Ishikawa (cell line): ENCODE measurements at regions not wholly inside any gene's neighbourhood (a gene's known extent, or its start where the extent isn't known, plus 50 kb on each side); places are given as distances from the start of the nearest gene placed in this dataset.

Source experiments
- CEBPB ChIP-seq: IDR thresholded peaks from 2 replicates; pipeline ENCODE4 v1.6.1; 2012
- CREB1 ChIP-seq: IDR thresholded peaks from 2 replicates; pipeline ENCODE4 v1.6.1; 2012; ENCODE audit warnings: low read depth
- EGR1 ChIP-seq: IDR thresholded peaks from 2 replicates; pipeline ENCODE4 v1.6.1; 2012
- EP300 ChIP-seq: IDR thresholded peaks from 2 replicates; pipeline ENCODE4 v1.6.1; 2012; ENCODE audit warnings: borderline replicate concordance
- FOXM1 ChIP-seq: IDR thresholded peaks from 2 replicates; pipeline ENCODE4 v1.6.1; 2012; ENCODE audit warnings: low read depth, borderline replicate concordance
- NFIC ChIP-seq: IDR thresholded peaks from 2 replicates; pipeline ENCODE4 v1.6.1; 2012
- RAD21 ChIP-seq: IDR thresholded peaks from 2 replicates; pipeline ENCODE4 v1.6.1; 2012; ENCODE audit warnings: low read depth
- TAF1 ChIP-seq: IDR thresholded peaks from 2 replicates; pipeline ENCODE4 v1.6.1; 2012; ENCODE audit warnings: low read depth, mild to moderate bottlenecking
- TCF12 ChIP-seq: IDR thresholded peaks from 2 replicates; pipeline ENCODE4 v1.6.1; 2012; ENCODE audit warnings: low read depth
- TEAD4 ChIP-seq: IDR thresholded peaks from 2 replicates; pipeline ENCODE4 v1.6.1; 2012
- YY1 ChIP-seq: IDR thresholded peaks from 2 replicates; pipeline ENCODE4 v1.6.1; 2012; ENCODE audit warnings: low read depth
- ZBTB7A ChIP-seq: IDR thresholded peaks from 2 replicates; pipeline ENCODE4 v1.6.1; 2012; ENCODE audit warnings: low read depth
- TF ChIP-seq, protein P1 (sequence below): IDR thresholded peaks from 2 replicates; pipeline ENCODE4 v1.6.1; 2012
- TF ChIP-seq, protein P2 (sequence below): IDR thresholded peaks from 2 replicates; pipeline ENCODE4 v1.6.1; 2012
- TF ChIP-seq, protein P3 (sequence below): IDR thresholded peaks from 2 replicates; pipeline ENCODE4 v1.6.1; 2012; ENCODE audit warnings: low read depth, mild to moderate bottlenecking

DNA sequence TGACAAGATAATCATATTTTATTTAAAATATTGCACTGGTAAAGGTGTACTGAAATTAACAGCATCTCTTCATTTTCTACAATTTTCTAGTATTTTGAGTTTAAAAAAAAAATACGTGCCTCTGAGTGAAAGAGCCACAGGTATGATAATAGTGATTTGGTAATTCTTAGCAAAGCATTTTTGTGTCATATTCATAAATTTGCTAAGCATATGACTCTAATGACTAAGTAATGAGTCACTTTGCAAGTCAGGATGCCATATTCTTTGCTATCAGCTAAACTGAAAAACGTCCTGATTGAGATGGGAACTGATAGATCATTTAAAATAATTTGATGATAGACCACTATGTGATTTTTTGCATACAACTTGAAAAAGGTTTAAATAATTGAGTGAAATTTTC lies 136.1 kb upstream of the IRS2 start:
- TF ChIP-seq ZBTB7A, result no peak
- TF ChIP-seq, protein P1, sequence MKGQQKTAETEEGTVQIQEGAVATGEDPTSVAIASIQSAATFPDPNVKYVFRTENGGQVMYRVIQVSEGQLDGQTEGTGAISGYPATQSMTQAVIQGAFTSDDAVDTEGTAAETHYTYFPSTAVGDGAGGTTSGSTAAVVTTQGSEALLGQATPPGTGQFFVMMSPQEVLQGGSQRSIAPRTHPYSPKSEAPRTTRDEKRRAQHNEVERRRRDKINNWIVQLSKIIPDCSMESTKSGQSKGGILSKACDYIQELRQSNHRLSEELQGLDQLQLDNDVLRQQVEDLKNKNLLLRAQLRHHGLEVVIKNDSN, result no peak
- TF ChIP-seq YY1, result no peak
- TF ChIP-seq FOXM1, result no peak
- no peak for TF ChIP-seq EP300
- TF ChIP-seq TAF1, result no peak
- no peak for TF ChIP-seq TCF12

DNA sequence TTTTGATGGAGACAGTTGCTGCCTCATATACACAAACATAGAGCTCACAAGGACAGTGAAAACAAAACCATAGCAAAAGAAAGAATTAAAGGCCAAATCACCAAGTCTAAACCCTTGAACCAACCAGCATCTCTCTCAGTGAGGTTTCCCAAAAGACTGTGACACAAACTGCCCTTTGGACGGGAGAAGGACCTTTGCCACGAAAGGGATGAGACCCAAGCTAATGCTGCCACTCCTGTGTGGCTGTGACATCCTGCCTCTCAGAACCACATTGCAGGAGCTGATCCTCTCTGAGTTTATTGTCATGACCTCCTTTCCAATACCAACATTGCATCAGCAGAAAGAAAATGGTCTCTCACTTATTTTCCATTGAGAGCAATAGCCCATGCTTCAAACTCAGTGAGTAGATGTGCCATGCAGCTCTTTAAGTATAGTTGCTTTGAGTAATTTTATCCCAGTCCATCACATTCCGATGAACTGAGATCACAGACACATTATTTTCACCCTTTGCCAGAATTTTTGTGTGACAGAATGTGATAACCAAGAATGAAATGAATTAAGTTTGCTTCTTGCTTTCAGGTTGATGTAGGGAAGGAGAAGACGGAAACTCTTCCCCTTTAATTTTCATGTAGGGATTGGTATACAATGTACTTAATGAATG lies 133.5 kb upstream of the IRS2 start:
- no peak for TF ChIP-seq ZBTB7A
- TF ChIP-seq EGR1, result no peak

DNA sequence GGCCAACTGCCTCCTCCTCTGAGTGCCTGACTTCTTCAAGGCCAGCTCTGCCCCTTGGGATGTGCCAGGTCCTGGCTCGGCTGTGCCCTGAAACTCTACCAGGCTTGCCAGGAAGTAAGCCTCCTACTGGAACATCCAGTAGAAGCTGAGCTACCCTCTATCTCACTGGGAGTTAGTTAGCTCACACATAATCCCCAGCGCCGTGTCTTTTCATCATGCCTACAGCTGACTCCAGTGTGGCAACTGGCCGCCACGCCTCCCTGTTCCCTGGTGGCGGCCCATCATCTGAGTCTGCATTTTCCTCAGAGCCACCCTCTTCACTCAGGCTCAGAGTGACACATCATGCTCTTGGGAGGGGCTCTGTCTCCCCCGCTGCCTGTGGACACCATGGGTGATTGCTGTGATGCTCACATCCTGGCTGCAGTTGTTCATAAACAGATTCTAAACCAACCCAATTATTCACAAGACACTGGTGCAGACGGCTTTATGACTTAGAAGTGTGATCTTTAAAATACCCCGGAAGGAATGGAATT lies 131.9 kb upstream of the IRS2 start:
- TF ChIP-seq CREB1, result no peak
- TF ChIP-seq ZBTB7A, result no peak
- TF ChIP-seq NFIC, result no peak
- TF ChIP-seq, protein P2, sequence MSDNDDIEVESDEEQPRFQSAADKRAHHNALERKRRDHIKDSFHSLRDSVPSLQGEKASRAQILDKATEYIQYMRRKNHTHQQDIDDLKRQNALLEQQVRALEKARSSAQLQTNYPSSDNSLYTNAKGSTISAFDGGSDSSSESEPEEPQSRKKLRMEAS, result no peak
- no peak for TF ChIP-seq TEAD4
- TF ChIP-seq EGR1, result no peak
- no peak for TF ChIP-seq YY1
- TF ChIP-seq TCF12, result no peak
- no peak for TF ChIP-seq CEBPB

DNA sequence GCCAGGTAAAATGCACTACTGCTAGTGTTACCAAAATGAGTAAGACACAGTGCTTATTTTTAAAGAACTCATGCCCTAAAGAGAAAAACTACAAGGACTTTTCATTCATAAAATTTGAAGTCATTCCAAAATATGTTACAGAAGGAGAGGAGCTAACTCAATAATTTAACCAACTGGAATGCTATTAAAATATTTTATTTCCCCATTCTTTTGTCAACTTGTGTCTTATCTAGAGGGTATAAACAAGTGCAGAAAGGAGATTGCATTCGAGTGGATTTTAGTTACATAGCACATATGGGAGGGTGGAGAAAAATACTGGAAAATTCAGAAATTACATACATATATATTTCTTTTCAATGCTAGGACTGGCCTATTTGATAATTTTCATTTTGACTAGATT lies 131.0 kb upstream of the IRS2 start:
- no peak for TF ChIP-seq TAF1
- TF ChIP-seq, protein P2, result no peak
- TF ChIP-seq FOXM1, result no peak
- TF ChIP-seq TCF12, result no peak
- TF ChIP-seq TEAD4, result no peak
- no peak for TF ChIP-seq CREB1
- TF ChIP-seq RAD21, result no peak
- TF ChIP-seq YY1, result no peak
- no peak for TF ChIP-seq EGR1

DNA sequence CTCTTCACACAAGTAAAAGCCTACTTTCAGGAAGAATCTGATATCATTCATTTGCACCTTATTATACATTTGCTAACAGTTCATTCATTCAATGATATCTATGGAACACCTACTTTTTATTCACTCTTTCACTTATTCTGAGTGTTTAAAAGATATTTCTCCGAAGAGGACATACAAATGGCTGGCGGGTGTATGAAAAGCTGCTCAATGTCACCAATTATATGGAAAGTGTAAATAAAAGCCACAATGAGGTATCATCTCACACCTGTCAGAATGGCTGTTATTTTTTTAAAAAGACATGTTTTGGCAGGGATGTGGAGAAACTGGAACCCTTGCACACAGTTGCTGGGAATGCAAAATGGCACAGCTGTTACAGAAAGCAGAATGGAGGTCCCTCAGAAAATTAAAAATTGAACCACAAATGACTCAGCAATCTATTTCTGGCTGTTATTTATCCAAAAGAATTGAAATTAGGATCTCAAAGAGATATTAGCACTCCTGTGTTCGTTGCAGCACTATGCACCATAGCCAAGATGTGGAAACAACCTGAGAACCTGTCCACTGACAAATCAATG lies 127.6 kb upstream of the IRS2 start:
- TF ChIP-seq TCF12 (no peak), EP300 (no peak), ZBTB7A (no peak), EGR1 (no peak), FOXM1 (no peak), CEBPB (no peak), TAF1 (no peak), NFIC (no peak), RAD21 (no peak), CREB1 (no peak), YY1 (no peak)
- TF ChIP-seq, protein P2, result no peak
- TF ChIP-seq, protein P3, sequence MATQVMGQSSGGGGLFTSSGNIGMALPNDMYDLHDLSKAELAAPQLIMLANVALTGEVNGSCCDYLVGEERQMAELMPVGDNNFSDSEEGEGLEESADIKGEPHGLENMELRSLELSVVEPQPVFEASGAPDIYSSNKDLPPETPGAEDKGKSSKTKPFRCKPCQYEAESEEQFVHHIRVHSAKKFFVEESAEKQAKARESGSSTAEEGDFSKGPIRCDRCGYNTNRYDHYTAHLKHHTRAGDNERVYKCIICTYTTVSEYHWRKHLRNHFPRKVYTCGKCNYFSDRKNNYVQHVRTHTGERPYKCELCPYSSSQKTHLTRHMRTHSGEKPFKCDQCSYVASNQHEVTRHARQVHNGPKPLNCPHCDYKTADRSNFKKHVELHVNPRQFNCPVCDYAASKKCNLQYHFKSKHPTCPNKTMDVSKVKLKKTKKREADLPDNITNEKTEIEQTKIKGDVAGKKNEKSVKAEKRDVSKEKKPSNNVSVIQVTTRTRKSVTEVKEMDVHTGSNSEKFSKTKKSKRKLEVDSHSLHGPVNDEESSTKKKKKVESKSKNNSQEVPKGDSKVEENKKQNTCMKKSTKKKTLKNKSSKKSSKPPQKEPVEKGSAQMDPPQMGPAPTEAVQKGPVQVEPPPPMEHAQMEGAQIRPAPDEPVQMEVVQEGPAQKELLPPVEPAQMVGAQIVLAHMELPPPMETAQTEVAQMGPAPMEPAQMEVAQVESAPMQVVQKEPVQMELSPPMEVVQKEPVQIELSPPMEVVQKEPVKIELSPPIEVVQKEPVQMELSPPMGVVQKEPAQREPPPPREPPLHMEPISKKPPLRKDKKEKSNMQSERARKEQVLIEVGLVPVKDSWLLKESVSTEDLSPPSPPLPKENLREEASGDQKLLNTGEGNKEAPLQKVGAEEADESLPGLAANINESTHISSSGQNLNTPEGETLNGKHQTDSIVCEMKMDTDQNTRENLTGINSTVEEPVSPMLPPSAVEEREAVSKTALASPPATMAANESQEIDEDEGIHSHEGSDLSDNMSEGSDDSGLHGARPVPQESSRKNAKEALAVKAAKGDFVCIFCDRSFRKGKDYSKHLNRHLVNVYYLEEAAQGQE, result no peak
- TF ChIP-seq, protein P1, result no peak

DNA sequence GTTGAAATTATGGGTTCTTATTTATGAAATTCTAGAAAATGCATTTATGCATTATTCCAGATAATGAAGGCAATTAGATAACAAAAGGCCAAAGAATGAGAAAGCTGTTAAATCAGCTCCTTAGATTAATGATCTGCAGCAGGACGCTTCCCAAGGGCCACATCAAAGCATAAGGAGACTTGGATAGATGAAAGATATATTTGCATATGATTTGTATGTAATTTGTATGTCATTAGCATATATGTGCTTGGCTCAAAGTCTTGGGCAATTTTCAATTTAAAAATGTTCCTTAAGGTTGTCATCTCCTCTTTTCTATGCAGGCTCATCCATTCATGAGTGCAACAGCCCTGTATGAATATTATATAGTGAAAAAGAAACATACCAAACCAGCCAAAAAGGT lies 126.8 kb upstream of the IRS2 start:
- no peak for TF ChIP-seq ZBTB7A
- TF ChIP-seq CEBPB, result no peak
- TF ChIP-seq, protein P3, result no peak
- TF ChIP-seq RAD21, result no peak
